H1 (cell line): ENCODE measurements at regions not wholly inside any gene's neighbourhood (a gene's known extent, or its start where the extent isn't known, plus 50 kb on each side); places are given as distances from the start of the nearest gene placed in this dataset.

Experiments
- CTCF ChIA-PET: fragments of 300-600 bp; sonication (Branson Sonifier 250); formaldehyde crosslinking; loops from one replicate; lab custom pipeline; 2021; ENCODE audit not compliant: partially characterized antibody; lab: Charles Lee
- POLR2A ChIA-PET: fragments of 300-600 bp; sonication (Branson Sonifier 250); formaldehyde crosslinking; loops from one replicate; lab custom pipeline; 2021; ENCODE audit warnings: inconsistent platforms; ENCODE audit not compliant: partially characterized antibody; lab: Charles Lee
- DNase-seq, 2 experiments: peaks; one replicate each; pipeline versions ENCODE4 v3.0.0 to v3.0.0-alpha.2; 2010 to 2022; ENCODE audit warnings: low spot score in 2 of 2, low read depth in 1 of 2, mixed read lengths in 1 of 2
- FAIRE-seq: peaks from 2 replicates; lab custom pipeline; 2011; peaks lifted over from hg19 to GRCh38; lab: Jason Lieb, UNC
- H2AFZ ChIP-seq: 2 replicates; pipeline ENCODE4 v1.8.1; 2012; ENCODE audit warnings: low read length, inconsistent platforms
- H2AK5ac ChIP-seq: 2 replicates; pipeline ENCODE4 v1.6.1; 2013; ENCODE audit warnings: low read depth, low read length
- H2BK120ac ChIP-seq: replicated peaks from 2 replicates; pipeline ENCODE3; 2013; ENCODE audit warnings: low read depth, low read length, inconsistent platforms
- H2BK12ac ChIP-seq: 2 replicates; pipeline ENCODE4 v1.6.1; 2013; ENCODE audit warnings: low read depth, low read length
- H2BK15ac ChIP-seq: 2 replicates; pipeline ENCODE4 v1.6.1; 2013; ENCODE audit warnings: low read length
- H2BK20ac ChIP-seq: 2 replicates; pipeline ENCODE4 v1.6.1; 2013; ENCODE audit warnings: low read length
- H2BK5ac ChIP-seq: 2 replicates; pipeline ENCODE4 v1.6.1; 2013; ENCODE audit warnings: low read depth, low read length
- H3K14ac ChIP-seq: 2 replicates; pipeline ENCODE4 v1.6.1; 2013; ENCODE audit warnings: inconsistent platforms; ENCODE audit not compliant: insufficient read length
- H3K18ac ChIP-seq: 2 replicates; pipeline ENCODE4 v1.6.1; 2013; ENCODE audit warnings: low read length; ENCODE audit errors: extremely low read depth
- H3K23ac ChIP-seq: 2 replicates; pipeline ENCODE4 v1.6.1; 2013; ENCODE audit warnings: inconsistent platforms; ENCODE audit not compliant: insufficient read length
- H3K23me2 ChIP-seq: 2 replicates; pipeline ENCODE4 v1.6.1; 2013; ENCODE audit warnings: low read depth, low read length
- H3K27ac ChIP-seq: 2 replicates; pipeline ENCODE4 v1.6.1; 2011; ENCODE audit warnings: low read depth, low read length, inconsistent platforms
- H3K27me3 ChIP-seq, 4 experiments: replicated peaks in 1 of 4; 1 replicate in 1 of 4; 2 replicates in 3 of 4; pipeline versions ENCODE4 v1.6.1 to v1.8.1; 2011 to 2013; ENCODE audit warnings: low read length in 3 of 4, mild to moderate bottlenecking in 3 of 4, inconsistent platforms in 2 of 4, mixed read lengths in 2 of 4, moderate library complexity in 1 of 4; ENCODE audit not compliant: control insufficient read depth in 3 of 4, insufficient read depth in 3 of 4; ENCODE audit errors: extremely low read depth in 1 of 4
- H3K36me3 ChIP-seq, 4 experiments: 2 replicates each; pipeline versions ENCODE4 v1.6.1 to v1.8.1; 2011 to 2013; ENCODE audit warnings: mild to moderate bottlenecking in 4 of 4, low read length in 3 of 4, moderate library complexity in 2 of 4, control low read depth in 1 of 4, inconsistent platforms in 1 of 4; ENCODE audit not compliant: insufficient read depth in 4 of 4, control insufficient read depth in 2 of 4
- H3K4ac ChIP-seq: replicated peaks from 2 replicates; pipeline ENCODE3; 2013; ENCODE audit warnings: low read length, low read depth, mixed read lengths, inconsistent platforms; ENCODE audit not compliant: insufficient read length
- H3K4me1 ChIP-seq, 4 experiments: replicated peaks in 1 of 4; 1 replicate in 1 of 4; 2 replicates in 3 of 4; pipeline versions ENCODE4 v1.6.1 to v1.8.1; 2011 to 2013; ENCODE audit warnings: low read length in 3 of 4, inconsistent platforms in 2 of 4, mixed read lengths in 1 of 4; ENCODE audit not compliant: insufficient read depth in 4 of 4, control insufficient read depth in 3 of 4
- H3K4me2 ChIP-seq, 2 experiments: 2 replicates each; pipeline versions ENCODE4 v1.6.1 to v1.8.1; 2011 to 2013; ENCODE audit warnings: low read depth in 2 of 2, low read length in 2 of 2, control low read depth in 1 of 2, inconsistent platforms in 1 of 2, mild to moderate bottlenecking in 1 of 2; ENCODE audit not compliant: insufficient read depth in 1 of 2
- H3K4me3 ChIP-seq, 4 experiments: fragments of 200-600, 300-600 bp in 1 of 4; sonication (generic), shearing (Covaris generic), sonication (Bioruptor Twin) in 1 of 4; 2 replicates each; pipeline versions ENCODE4 v1.5.1 to v1.8.1; 2011 to 2016; ENCODE audit warnings: low read length in 4 of 4, low read depth in 3 of 4, control low read depth in 2 of 4, inconsistent platforms in 2 of 4, mild to moderate bottlenecking in 2 of 4, mixed read lengths in 1 of 4, moderate library complexity in 1 of 4; ENCODE audit not compliant: insufficient read depth in 2 of 4; ENCODE audit errors: extremely low read depth in 1 of 4
- H3K56ac ChIP-seq: replicated peaks from 2 replicates; pipeline ENCODE3; 2013; ENCODE audit warnings: low read depth, mild to moderate bottlenecking, mixed read lengths, low read length, inconsistent platforms; ENCODE audit not compliant: insufficient read length
- H3K79me1 ChIP-seq: 2 replicates; pipeline ENCODE4 v1.6.1; 2013; ENCODE audit warnings: low read depth, low read length, control low read depth
- H3K79me2 ChIP-seq, 2 experiments: 2 replicates each; pipeline versions ENCODE4 v1.6.1 to v1.8.1; 2012 to 2013; ENCODE audit warnings: low read length in 2 of 2, mild to moderate bottlenecking in 2 of 2, inconsistent platforms in 1 of 2; ENCODE audit not compliant: insufficient read depth in 2 of 2, control insufficient read depth in 1 of 2
- H3K9ac ChIP-seq, 4 experiments: replicated peaks in 1 of 4; 1 replicate in 1 of 4; 2 replicates in 3 of 4; pipeline versions ENCODE4 v1.6.1 to v1.8.1; 2011 to 2013; ENCODE audit warnings: low read depth in 3 of 4, low read length in 3 of 4, control low read depth in 2 of 4, mild to moderate bottlenecking in 2 of 4, moderate library complexity in 2 of 4, inconsistent platforms in 1 of 4; ENCODE audit errors: extremely low read depth in 1 of 4
- H3K9me3 ChIP-seq, 2 experiments: 2 replicates each; pipeline versions ENCODE4 v1.6.1 to v1.8.1; 2012 to 2013; ENCODE audit warnings: mild to moderate bottlenecking in 2 of 2, moderate library complexity in 2 of 2, control low read depth in 1 of 2, inconsistent platforms in 1 of 2, low read depth in 1 of 2, low read length in 1 of 2, mixed read lengths in 1 of 2; ENCODE audit not compliant: insufficient read depth in 2 of 2
- H4K20me1 ChIP-seq, 2 experiments: replicated peaks in 1 of 2; 2 replicates each; pipeline versions ENCODE3 to v1.8.1; 2011 to 2013; ENCODE audit warnings: inconsistent platforms in 2 of 2, low read length in 2 of 2, mild to moderate bottlenecking in 1 of 2; ENCODE audit not compliant: insufficient read depth in 2 of 2, control insufficient read depth in 1 of 2
- H4K5ac ChIP-seq: 2 replicates; pipeline ENCODE4 v1.6.1; 2013; ENCODE audit warnings: low read length, low read depth, mixed read lengths, inconsistent platforms; ENCODE audit not compliant: insufficient read length
- H4K8ac ChIP-seq: 2 replicates; pipeline ENCODE4 v1.8.0; 2013; ENCODE audit warnings: mild to moderate bottlenecking, moderate library complexity, low read length, inconsistent platforms; ENCODE audit not compliant: insufficient read depth; ENCODE audit errors: extremely low read depth
- H4K91ac ChIP-seq: replicated peaks from 2 replicates; pipeline ENCODE3; 2013; ENCODE audit warnings: low read length, mixed read lengths, inconsistent platforms; ENCODE audit not compliant: insufficient read length
- BRCA1 ChIP-seq: IDR thresholded peaks from 2 replicates; pipeline ENCODE4 v1.6.1; 2012; ENCODE audit warnings: low read depth, low read length, improper control_type of control experiment
- CHD2 ChIP-seq: IDR thresholded peaks from 2 replicates; pipeline ENCODE4 v1.6.1; 2012; ENCODE audit warnings: low read length, improper control_type of control experiment
- GABPA ChIP-seq: IDR thresholded peaks from 2 replicates; pipeline ENCODE4 v1.6.1; 2011; ENCODE audit warnings: mild to moderate bottlenecking, low read length, moderate library complexity, borderline replicate concordance; ENCODE audit not compliant: insufficient read depth
- KDM1A ChIP-seq: fragments of 200-600, 300-600 bp; sonication (generic); IDR thresholded peaks from 2 replicates; pipeline ENCODE4 v1.7.1; 2016; ENCODE audit warnings: mild to moderate bottlenecking, low read length, borderline replicate concordance
- MAFK ChIP-seq: IDR thresholded peaks from 2 replicates; pipeline ENCODE4 v1.6.1; 2012; ENCODE audit warnings: low read depth, mild to moderate bottlenecking, improper control_type of control experiment, low read length
- NRF1 ChIP-seq: IDR thresholded peaks from 2 replicates; pipeline ENCODE4 v1.6.1; 2011; ENCODE audit warnings: mild to moderate bottlenecking, low read depth, low read length, improper control_type of control experiment
- RFX5 ChIP-seq: IDR thresholded peaks from 2 replicates; pipeline ENCODE4 v1.6.1; 2011; ENCODE audit warnings: low read depth, low read length, improper control_type of control experiment, borderline replicate concordance
- RNF2 ChIP-seq: fragments of 200-900, 300-1000 bp; sonication (generic); IDR thresholded peaks from 2 replicates; pipeline ENCODE4 v1.7.1; 2016; ENCODE audit warnings: borderline replicate concordance, low read depth, mild to moderate bottlenecking, antibody characterized with exemption, low read length; ENCODE audit not compliant: poor library complexity, severe bottlenecking; ENCODE audit errors: missing control alignments
- SAP30 ChIP-seq: fragments of 300-600 bp; sonication (generic); IDR thresholded peaks from 2 replicates; pipeline ENCODE4 v1.7.1; 2012; ENCODE audit warnings: low read length, moderate library complexity, mild to moderate bottlenecking, inconsistent platforms; ENCODE audit not compliant: insufficient read depth, insufficient replicate concordance
- SIRT6 ChIP-seq: IDR thresholded peaks from one replicate; pipeline ENCODE4 v1.7.1; 2012; ENCODE audit warnings: low read length, inconsistent platforms
- SP1 ChIP-seq: IDR thresholded peaks from 2 replicates; pipeline ENCODE4 v1.6.1; 2011; ENCODE audit warnings: low read depth, low read length
- SP2 ChIP-seq: IDR thresholded peaks from 2 replicates; pipeline ENCODE4 v1.6.1; 2012; ENCODE audit warnings: mild to moderate bottlenecking, low read length, inconsistent platforms
- WGBS, 2 experiments: shearing (Covaris generic) in 1 of 2; methylation state at CpG; one replicate each; pipeline versions ENCODE4 v1.1.6 to v1.1.7; 2013 to 2015; ENCODE audit warnings: low lambda C conversion rate in 2 of 2, mixed read lengths in 2 of 2, inconsistent platforms in 1 of 2, low coverage in 1 of 2, missing lambda C conversion rate in 1 of 2; ENCODE audit not compliant: insufficient replicate concordance in 2 of 2, insufficient coverage in 1 of 2, insufficient read length in 1 of 2; ENCODE audit errors: extremely low coverage in 1 of 2, missing lambda C conversion rate in 1 of 2; 5-methylcytosine and 5-hydroxymethylcytosine counted together

DNA sequence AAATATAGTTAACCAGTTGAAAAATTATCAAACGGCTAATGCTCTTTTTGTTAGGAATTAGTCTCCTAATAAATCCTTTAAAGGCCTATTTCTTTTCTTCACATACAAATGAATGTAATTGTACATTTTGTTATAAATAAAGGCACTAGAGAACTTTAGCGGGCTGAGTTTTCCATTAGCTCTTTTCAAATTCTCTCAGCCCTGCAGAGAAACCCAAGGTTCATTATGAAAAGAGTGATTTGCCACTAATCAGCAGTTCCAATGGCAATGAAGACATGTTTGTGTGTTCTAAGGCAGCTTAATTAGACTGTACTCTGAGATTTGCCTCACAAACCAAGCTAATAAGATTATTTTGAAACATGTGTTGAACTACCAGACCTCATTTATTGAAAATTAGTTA is 64.6 kb upstream of the P2RY1 start:
- no peak overlapping the region for H3K27ac ChIP-seq
- H3K4me1 ChIP-seq: no peaks in the 10 kb centered on the region
- no peak overlapping the region for H3K18ac ChIP-seq
- H3K23ac ChIP-seq: no peak overlapping the region
- no peaks in the 10 kb centered on the region for H3K27me3 ChIP-seq
- H3K36me3 ChIP-seq: no peaks in the 10 kb centered on the region
- no peak overlapping the region for H2BK5ac ChIP-seq
- H2BK12ac ChIP-seq: no peak overlapping the region
- H2BK15ac ChIP-seq: no peak overlapping the region
- H3K4ac ChIP-seq: no peak overlapping the region
- H3K23me2 ChIP-seq: no peaks in the 10 kb centered on the region
- no peak overlapping the region for H2BK20ac ChIP-seq
- DNase-seq: no peak
- no peaks in the 10 kb centered on the region for H3K79me1 ChIP-seq
- no peak overlapping the region for H4K91ac ChIP-seq
- no peak overlapping the region for H4K5ac ChIP-seq
- no peak overlapping the region for H2AFZ ChIP-seq
- H2AK5ac ChIP-seq: no peak overlapping the region
- no peaks in the 10 kb centered on the region for H3K79me2 ChIP-seq
- H3K9me3 ChIP-seq: no peaks in the 10 kb centered on the region
- no peak overlapping the region for H3K14ac ChIP-seq
- whole genome bisulfite sequencing, 2 experiments: 93% methylated on average over 2 of the region's 2 CpGs; no CpG with 5 or more reads in 1 of the 2 experiments
- H4K8ac ChIP-seq: no peak overlapping the region
- CTCF ChIA-PET: interaction anchor here (1.1 to 1.3 kb wide), 2 partner anchors 8 to 10 kb away, joined by 3 read pairs; no protein-coding TSS in a partner anchor
- no peak overlapping the region for H3K4me2 ChIP-seq
- FAIRE-seq: no peak
- no peaks in the 10 kb centered on the region for H4K20me1 ChIP-seq
- H3K56ac ChIP-seq: no peak overlapping the region
- H3K9ac ChIP-seq: no peak overlapping the region
- no peak overlapping the region for H3K4me3 ChIP-seq
- H2BK120ac ChIP-seq: no peak overlapping the region
- TF ChIP-seq SP2 (no peak), SAP30 (no peak), BRCA1 (no peak), SIRT6 (no peak), SP1 (no peak), RFX5 (no peak), RNF2 (no peak), KDM1A (no peak), MAFK (no peak), NRF1 (no peak), CHD2 (no peak), GABPA (no peak)
- TF ChIP-seq, all 59 proteins: peak for 0
- POLR2A ChIA-PET: no interaction called here
